ENCODE measurements at regions not wholly inside any gene's neighbourhood (a gene's known extent, or its start where the extent isn't known, plus 50 kb on each side); places are given as distances from the start of the nearest gene placed in this dataset.

GRCh38 chr13:69287050-69287698 lies 820.5 kb upstream of the ATXN8OS start:
- ATAC-seq, result no peak
- TF ChIP-seq, protein P1, sequence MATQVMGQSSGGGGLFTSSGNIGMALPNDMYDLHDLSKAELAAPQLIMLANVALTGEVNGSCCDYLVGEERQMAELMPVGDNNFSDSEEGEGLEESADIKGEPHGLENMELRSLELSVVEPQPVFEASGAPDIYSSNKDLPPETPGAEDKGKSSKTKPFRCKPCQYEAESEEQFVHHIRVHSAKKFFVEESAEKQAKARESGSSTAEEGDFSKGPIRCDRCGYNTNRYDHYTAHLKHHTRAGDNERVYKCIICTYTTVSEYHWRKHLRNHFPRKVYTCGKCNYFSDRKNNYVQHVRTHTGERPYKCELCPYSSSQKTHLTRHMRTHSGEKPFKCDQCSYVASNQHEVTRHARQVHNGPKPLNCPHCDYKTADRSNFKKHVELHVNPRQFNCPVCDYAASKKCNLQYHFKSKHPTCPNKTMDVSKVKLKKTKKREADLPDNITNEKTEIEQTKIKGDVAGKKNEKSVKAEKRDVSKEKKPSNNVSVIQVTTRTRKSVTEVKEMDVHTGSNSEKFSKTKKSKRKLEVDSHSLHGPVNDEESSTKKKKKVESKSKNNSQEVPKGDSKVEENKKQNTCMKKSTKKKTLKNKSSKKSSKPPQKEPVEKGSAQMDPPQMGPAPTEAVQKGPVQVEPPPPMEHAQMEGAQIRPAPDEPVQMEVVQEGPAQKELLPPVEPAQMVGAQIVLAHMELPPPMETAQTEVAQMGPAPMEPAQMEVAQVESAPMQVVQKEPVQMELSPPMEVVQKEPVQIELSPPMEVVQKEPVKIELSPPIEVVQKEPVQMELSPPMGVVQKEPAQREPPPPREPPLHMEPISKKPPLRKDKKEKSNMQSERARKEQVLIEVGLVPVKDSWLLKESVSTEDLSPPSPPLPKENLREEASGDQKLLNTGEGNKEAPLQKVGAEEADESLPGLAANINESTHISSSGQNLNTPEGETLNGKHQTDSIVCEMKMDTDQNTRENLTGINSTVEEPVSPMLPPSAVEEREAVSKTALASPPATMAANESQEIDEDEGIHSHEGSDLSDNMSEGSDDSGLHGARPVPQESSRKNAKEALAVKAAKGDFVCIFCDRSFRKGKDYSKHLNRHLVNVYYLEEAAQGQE (IDR thresholded peaks at IDR 0.05; ENCODE audit: insufficient read depth in 1 of 2, low read depth in 2 of 2, low read length in 1 of 2), result no peak
- TF ChIP-seq TCF7L2 (IDR thresholded peaks at IDR 0.05; ENCODE audit: low read depth, low read length) (no peak), POLR2AphosphoS5 (IDR thresholded peaks at IDR 0.05; ENCODE audit: low read depth, low read length) (no peak), SIN3A (IDR thresholded peaks at IDR 0.05; ENCODE audit: borderline replicate concordance, insufficient read depth, low read depth, low read length) (no peak)
- TF ChIP-seq, protein P2, sequence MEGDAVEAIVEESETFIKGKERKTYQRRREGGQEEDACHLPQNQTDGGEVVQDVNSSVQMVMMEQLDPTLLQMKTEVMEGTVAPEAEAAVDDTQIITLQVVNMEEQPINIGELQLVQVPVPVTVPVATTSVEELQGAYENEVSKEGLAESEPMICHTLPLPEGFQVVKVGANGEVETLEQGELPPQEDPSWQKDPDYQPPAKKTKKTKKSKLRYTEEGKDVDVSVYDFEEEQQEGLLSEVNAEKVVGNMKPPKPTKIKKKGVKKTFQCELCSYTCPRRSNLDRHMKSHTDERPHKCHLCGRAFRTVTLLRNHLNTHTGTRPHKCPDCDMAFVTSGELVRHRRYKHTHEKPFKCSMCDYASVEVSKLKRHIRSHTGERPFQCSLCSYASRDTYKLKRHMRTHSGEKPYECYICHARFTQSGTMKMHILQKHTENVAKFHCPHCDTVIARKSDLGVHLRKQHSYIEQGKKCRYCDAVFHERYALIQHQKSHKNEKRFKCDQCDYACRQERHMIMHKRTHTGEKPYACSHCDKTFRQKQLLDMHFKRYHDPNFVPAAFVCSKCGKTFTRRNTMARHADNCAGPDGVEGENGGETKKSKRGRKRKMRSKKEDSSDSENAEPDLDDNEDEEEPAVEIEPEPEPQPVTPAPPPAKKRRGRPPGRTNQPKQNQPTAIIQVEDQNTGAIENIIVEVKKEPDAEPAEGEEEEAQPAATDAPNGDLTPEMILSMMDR (IDR thresholded peaks at IDR 0.05), result no peak
- no TSS peak for BruUV-seq (replicated peaks)
- H3K4me3 ChIP-seq (ENCODE audit: low read depth in 2 of 2, low read length in 2 of 2), result no peak overlapping the region
- H3K9me3 ChIP-seq (ENCODE audit: control insufficient read depth, insufficient read depth, low read depth, low read length), result no peaks in the 10 kb centered on the region
- H3K36me3 ChIP-seq (ENCODE audit: control insufficient read depth, insufficient read depth, low read length), result no peaks in the 10 kb centered on the region
- POLR2A ChIA-PET, result no interaction called here
- intact Hi-C loops (cut with micrococcal nuclease; ENCODE audit: unreplicated experiment), result no loop called here
- DNase-seq (ENCODE audit: low read depth, low spot score), result no peak
- H3K27ac ChIP-seq (ENCODE audit: low read length), result no peak overlapping the region
- H3K27me3 ChIP-seq (ENCODE audit: control insufficient read depth, insufficient read depth, low read length), result no peaks in the 10 kb centered on the region
- H3K4me1 ChIP-seq (ENCODE audit: control insufficient read depth, insufficient read depth, low read length), result no peaks in the 10 kb centered on the region
- in situ Hi-C loops (cut with HindIII; ENCODE audit: low pct_unique_long_range_greater_than_20kb, low sequenced_read_pairs), result no loop called here
- CTCF ChIA-PET, result no interaction called here

DNA sequence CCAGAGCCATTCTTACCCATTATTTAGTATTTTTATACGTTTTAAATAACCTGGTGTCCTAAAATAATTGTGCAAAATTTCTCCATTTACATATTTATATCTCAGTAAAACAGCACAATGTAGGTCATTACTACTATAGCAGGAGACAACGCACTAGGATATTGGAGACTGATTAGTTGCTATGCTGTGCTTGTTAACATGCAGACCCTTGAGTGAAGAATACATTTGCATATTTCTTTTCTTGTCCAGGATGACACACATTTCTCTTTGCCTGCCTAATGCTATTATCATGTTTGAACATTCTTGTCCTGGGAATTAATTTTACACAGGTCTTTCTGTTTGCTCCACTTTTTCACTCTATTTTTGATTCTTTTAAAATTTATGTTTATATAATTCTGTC lies 823.8 kb upstream of the ATXN8OS start:
- no peaks in the 10 kb centered on the region for H3K27me3 ChIP-seq (ENCODE audit: control insufficient read depth, insufficient read depth, low read length)
- intact Hi-C loops (cut with micrococcal nuclease; ENCODE audit: unreplicated experiment) (no loop called here), in situ Hi-C loops (cut with HindIII; ENCODE audit: low pct_unique_long_range_greater_than_20kb, low sequenced_read_pairs) (no loop called here)
- ATAC-seq (no peak), DNase-seq (ENCODE audit: low read depth, low spot score) (no peak)
- H3K27ac ChIP-seq (ENCODE audit: low read length), result no peak overlapping the region
- ChIA-PET POLR2A (no interaction called here), CTCF (no interaction called here)
- BruUV-seq (replicated peaks), result no TSS peak
- H3K36me3 ChIP-seq (ENCODE audit: control insufficient read depth, insufficient read depth, low read length), result no peaks in the 10 kb centered on the region
- H3K4me1 ChIP-seq (ENCODE audit: control insufficient read depth, insufficient read depth, low read length), result no peaks in the 10 kb centered on the region
- H3K9me3 ChIP-seq (ENCODE audit: control insufficient read depth, insufficient read depth, low read depth, low read length), result no peaks in the 10 kb centered on the region
- TF ChIP-seq, protein P2 (IDR thresholded peaks at IDR 0.05), result no peak
- TF ChIP-seq, protein P1 (IDR thresholded peaks at IDR 0.05; ENCODE audit: insufficient read depth in 1 of 2, low read depth in 2 of 2, low read length in 1 of 2), result no peak
- TF ChIP-seq POLR2AphosphoS5 (IDR thresholded peaks at IDR 0.05; ENCODE audit: low read depth, low read length), result no peak
- TF ChIP-seq TCF7L2 (IDR thresholded peaks at IDR 0.05; ENCODE audit: low read depth, low read length), result no peak
- TF ChIP-seq SIN3A (IDR thresholded peaks at IDR 0.05; ENCODE audit: borderline replicate concordance, insufficient read depth, low read depth, low read length), result no peak
- no peak overlapping the region for H3K4me3 ChIP-seq (ENCODE audit: low read depth in 2 of 2, low read length in 2 of 2)
